Urinary bladder (tissue), 3 donors: ENCODE measurements at regions not wholly inside any gene's neighbourhood (a gene's known extent, or its start where the extent isn't known, plus 50 kb on each side); places are given as distances from the start of the nearest gene placed in this dataset.
"Not testable (repeated sequence)": the region's sequence is repeated elsewhere in the genome, so short reads cannot be mapped to it uniquely, and the experiment has no call there.

ENCODE experiments used
- DNase-seq: peaks from one replicate; pipeline ENCODE4 v3.0.0-alpha.2; 2015; ENCODE audit errors: extremely low spot score
- H3K27ac ChIP-seq: one replicate; pipeline ENCODE4 v1.5.1; 2013; ENCODE audit warnings: low read depth, mild to moderate bottlenecking, moderate library complexity
- H3K36me3 ChIP-seq: one replicate; pipeline ENCODE4 v1.6.1; 2013; ENCODE audit warnings: mild to moderate bottlenecking, moderate library complexity; ENCODE audit not compliant: insufficient read depth
- H3K4me1 ChIP-seq: one replicate; pipeline ENCODE4 v1.6.1; 2013; ENCODE audit warnings: mild to moderate bottlenecking, moderate library complexity; ENCODE audit not compliant: insufficient read depth
- H3K4me3 ChIP-seq: one replicate; pipeline ENCODE4 v1.5.1; 2013; ENCODE audit warnings: low read depth, low read length
- WGBS: extraction: QIAGEN DNeasy Blood & Tissue Kit; methylation state at CpG from one replicate; pipeline ENCODE4 v1.1.7; 2013; 5-methylcytosine and 5-hydroxymethylcytosine counted together
- donor health status: healthy with polysubstance abuse.
- donor health status: healthy.

DNA sequence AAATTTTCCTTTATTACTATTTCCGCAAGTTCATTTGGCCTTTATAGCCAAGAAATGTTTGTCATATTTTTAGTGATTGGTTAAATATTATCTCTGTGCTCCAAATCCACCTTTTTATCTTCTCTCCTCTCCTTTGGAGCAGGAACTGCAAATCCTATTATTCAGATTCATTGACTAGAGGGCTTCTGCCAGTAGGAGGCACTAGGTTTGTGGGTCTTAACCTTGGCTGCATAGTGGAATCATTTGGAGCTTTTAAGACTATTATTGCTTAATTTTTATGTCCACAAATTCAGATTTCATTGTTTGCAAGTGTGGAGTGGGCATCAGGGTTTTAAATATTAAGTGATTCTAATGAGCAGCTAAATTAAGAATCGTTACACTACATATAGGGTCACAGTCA is 75.3 kb upstream of the SYT10 start:
- no peak for DNase-seq
- WGBS = 94% methylated on average over 2 of the region's 2 CpGs

DNA sequence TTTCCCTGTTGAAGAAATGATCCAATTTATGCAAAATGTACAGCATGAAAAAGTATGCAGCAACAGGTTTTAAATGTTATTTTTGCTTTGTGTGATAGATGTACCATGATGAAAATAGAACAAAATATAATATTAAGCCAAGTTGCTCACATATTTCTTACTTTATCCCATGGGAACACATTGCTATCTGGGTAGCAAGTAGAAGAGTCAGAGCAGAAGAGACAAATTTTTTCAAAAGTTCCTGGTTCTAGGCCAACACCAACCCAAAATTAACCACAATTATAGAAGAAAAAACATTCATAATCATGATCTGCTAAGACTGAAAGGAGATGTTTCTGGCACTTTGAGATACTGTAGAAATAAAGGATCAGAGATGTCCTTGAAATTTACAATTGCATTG is 79.9 kb upstream of the SYT10 start:
- Histone ChIP-seq H3K4me3 (no peak overlapping the region), H3K27ac (no peak overlapping the region), H3K4me1 (no peaks in the 10 kb centered on the region), H3K36me3 (no peaks in the 10 kb centered on the region)
- DNase-seq = no peak

More for the DNA sequence above, 75.3 kb upstream of the SYT10 start:
- Histone ChIP-seq H3K4me3 (no peak overlapping the region), H3K27ac (no peak overlapping the region), H3K36me3 (no peaks in the 10 kb centered on the region), H3K4me1 (no peaks in the 10 kb centered on the region)

DNA sequence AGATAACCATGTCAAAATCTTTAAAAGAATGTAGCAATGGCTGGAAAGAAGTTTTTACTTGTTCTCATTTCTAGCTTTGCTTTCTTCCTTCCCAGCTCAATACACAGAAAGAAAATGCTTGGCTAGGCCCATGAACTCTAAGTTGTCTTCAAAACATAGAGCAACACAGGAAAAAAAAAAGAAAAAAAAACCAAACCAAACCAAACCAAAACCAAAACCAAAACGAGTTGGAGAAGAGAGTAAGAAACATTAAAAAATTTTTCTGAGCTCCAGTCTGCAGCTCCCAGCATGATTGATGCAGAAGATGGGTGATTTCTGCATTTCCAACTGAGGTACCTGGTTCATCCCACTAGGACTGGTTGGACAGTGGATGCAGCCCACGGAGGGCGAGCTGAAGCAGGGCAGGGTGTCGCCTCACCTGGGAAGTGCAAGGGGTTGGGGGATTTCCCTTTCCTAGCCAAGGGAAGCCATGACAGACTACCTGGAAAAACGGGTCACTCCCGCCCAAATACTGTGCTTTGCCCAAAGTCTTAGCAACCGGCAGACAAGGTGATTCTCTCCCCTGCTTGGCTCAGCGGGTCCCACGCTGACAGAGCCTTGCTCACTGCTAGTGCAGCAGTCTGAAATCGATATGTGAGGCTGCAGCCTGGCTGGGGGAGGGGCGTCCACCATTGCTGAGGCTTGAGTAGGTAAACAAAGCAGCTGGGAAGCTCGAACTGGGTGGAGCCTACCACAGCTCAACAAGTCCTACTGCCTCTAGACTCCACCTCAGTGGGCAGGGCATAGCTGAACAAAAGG is 81.1 kb upstream of the SYT10 start:
- not testable (repeated sequence) for H3K36me3 ChIP-seq, H3K4me1 ChIP-seq, DNase-seq, H3K27ac ChIP-seq, H3K4me3 ChIP-seq
- 76% methylated on average over 12 of the region's 12 CpGs for WGBS

DNA sequence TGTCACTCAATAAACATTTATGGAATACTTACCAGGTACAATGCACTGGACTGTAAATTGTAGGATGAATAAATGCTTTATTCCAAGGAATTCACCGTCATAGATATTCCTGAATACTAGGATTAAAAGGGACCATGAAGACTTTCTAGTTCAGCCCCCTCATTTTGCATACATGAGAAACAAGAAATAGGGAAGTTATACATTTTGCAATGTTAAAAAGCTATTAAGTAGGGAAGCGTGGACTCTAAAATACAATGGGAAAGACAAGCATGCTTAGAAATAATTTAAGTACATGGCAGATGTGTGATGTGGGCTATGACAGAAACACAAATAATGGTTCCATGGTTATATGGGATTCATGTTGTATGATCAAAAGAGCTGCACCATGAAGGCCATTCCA is 89.4 kb upstream of the SYT10 start:
- DNase-seq = no peak
- Histone ChIP-seq H3K27ac (no peak overlapping the region), H3K36me3 (no peaks in the 10 kb centered on the region), H3K4me1 (no peaks in the 10 kb centered on the region), H3K4me3 (no peak overlapping the region)
- WGBS = 87% methylated on average over 2 of the region's 2 CpGs

DNA sequence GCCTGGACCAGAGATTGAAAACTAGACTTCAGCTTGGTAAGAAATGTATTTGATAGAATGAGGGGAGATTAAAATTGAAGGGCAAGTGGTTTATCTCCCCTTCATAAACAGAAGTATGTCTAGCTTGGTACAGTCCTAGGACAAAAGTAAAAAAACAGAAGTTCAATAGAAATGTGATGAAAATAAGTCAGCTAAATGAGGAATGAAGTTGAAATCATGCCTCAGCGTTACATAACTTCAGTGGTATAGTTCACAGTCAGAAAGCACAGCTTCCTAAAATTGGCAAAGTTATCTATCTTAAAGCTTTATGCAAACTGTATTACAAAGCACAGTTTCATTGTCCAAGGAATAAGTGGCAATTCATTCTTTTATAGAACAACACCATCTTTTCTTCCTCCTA is 90.2 kb upstream of the SYT10 start:
- H3K36me3 ChIP-seq = no peaks in the 10 kb centered on the region
- no peak overlapping the region for H3K4me3 ChIP-seq
- DNase-seq = no peak
- H3K27ac ChIP-seq = no peak overlapping the region
- 72% methylated on average over 1 of the region's 1 CpG for WGBS
- no peaks in the 10 kb centered on the region for H3K4me1 ChIP-seq

DNA sequence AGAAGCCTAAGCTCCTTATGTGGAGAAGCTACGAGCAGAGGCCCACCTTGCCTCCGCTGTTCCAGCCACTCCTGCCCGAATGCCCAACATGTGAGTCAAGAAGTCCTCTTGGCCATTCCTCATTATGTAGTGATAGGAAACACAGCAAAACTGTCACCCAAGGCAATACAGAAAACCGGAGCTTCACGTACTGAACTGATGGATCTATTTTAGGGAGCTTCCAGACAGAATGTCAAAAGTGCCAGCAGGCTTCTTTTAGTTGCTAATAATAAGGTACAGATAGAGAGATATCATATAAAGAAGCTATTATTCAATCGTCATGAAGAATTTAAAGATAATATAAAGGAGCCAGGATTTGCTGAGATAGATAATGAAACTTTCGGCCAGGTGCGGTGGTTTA is 91.6 kb upstream of the SYT10 start:
- Histone ChIP-seq H3K4me1 (no peaks in the 10 kb centered on the region), H3K4me3 (no peak overlapping the region), H3K36me3 (no peaks in the 10 kb centered on the region), H3K27ac (no peak overlapping the region)
- 87% methylated on average over 8 of the region's 8 CpGs for WGBS
- DNase-seq = no peak

DNA sequence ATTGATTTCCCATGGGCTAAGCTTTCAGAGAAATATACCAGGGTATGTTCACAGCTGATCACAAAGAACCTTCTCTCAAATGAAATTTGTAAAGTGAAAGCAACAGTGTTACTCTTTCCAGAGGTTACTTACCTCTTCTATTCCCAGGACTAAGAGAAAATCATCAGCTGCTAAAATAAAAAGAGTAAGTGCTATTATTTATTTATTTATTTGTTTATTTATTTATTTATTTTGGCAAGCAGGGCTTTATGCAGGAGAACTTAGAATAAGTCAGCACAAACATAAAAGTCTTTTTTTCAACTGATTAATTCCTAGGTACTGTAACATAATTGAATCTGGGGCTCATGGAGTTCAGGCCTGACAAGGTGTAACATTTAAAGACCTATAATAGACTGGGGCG is 93.9 kb upstream of the SYT10 start:
- H3K4me3 ChIP-seq = no peak overlapping the region
- WGBS = 97% methylated on average over 1 of the region's 1 CpG
- no peak overlapping the region for H3K27ac ChIP-seq
- no peaks in the 10 kb centered on the region for H3K36me3 ChIP-seq
- DNase-seq = no peak
- no peaks in the 10 kb centered on the region for H3K4me1 ChIP-seq

DNA sequence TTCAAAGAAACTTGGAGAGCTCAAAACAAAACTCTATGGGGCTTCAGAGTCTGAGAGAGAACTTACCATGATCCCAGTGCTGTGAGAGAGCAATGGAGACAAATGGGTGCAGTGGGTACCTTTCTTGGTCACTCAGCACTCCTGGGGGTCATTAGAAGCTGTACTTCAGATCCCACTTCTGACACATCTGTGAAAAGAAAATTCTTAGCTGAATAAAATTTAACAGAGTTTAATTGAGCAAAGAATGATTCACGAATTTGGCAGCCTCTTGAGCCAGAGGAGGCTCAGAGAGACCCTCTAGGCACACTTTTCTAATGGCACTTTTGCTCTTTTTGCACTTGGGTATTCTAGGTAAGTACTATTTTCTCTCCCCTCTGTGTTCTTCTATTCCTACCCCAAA is 96.8 kb upstream of the SYT10 start:
- Histone ChIP-seq H3K4me3 (no peak overlapping the region), H3K4me1 (no peaks in the 10 kb centered on the region), H3K36me3 (no peaks in the 10 kb centered on the region), H3K27ac (no peak overlapping the region)
- 71% methylated on average over 1 of the region's 1 CpG for WGBS
- DNase-seq = no peak

DNA sequence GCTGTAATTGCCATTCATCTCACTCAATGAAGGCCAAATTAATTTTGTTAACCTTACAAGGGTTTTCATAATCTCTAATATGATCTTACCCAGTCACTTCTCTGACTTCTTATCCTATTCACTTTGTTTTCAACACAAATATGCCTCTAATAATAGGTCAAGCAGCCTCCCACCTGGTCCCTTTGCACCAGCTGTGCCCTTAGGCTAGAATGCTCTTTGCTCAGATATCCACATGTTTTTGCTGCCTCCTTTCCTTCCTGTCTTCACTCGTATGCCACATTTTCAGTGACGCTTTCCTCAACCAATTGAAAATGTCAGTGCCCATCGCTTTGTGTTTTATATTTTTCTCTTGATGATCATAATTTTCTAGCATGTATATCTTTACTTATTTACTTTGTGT is 106.4 kb upstream of the SYT10 start:
- Histone ChIP-seq H3K4me3 (no peak overlapping the region), H3K27ac (no peak overlapping the region), H3K4me1 (no peaks in the 10 kb centered on the region), H3K36me3 (no peaks in the 10 kb centered on the region)
- no peak for DNase-seq
- WGBS = 88% methylated on average over 3 of the region's 3 CpGs

DNA sequence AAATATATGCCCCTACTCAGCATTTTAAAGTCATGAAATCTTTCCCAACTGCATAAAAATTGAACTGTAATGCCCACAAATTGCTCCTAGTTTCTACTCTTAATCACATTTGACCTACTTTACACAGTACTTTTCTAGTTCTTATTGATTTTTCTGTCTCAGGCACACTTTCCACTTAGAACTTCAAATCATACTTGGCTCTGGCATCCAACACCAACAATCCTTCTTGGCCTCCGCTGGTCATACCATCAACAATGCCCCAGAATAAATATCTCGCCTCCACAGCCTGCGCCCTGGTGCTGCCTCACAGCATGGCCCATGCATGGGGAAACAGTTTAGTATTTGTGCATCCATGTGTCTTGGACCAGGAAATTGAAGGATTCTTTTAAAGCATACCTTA is 107.5 kb upstream of the SYT10 start:
- WGBS = 91% methylated on average over 3 of the region's 3 CpGs

DNA sequence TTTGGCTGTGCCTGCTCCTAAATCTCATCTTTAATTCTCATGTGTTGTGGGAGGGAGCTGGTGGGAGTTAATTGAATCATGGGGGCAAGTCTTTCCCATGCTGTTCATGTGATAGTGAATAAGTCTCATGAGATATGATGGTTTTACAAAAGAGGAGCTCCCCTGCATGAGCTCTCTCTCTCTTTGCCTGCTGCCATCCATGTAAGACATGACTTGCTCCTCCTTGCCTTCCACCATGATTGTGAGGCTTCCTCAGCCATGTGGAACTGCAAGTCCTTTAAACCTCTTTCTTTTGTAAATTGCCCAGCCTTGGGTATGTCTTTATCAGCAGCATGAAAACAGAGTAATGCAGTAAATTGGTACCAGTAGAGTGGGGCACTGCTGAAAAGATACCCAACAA is 110.6 kb upstream of the SYT10 start:
- not testable (repeated sequence) for H3K36me3 ChIP-seq, DNase-seq, H3K4me1 ChIP-seq, H3K4me3 ChIP-seq, H3K27ac ChIP-seq

More for the DNA sequence above, 107.5 kb upstream of the SYT10 start:
- no peaks in the 10 kb centered on the region for H3K36me3 ChIP-seq
- no peak for DNase-seq
- H3K27ac ChIP-seq = no peak overlapping the region
- no peak overlapping the region for H3K4me3 ChIP-seq
- H3K4me1 ChIP-seq = no peaks in the 10 kb centered on the region

DNA sequence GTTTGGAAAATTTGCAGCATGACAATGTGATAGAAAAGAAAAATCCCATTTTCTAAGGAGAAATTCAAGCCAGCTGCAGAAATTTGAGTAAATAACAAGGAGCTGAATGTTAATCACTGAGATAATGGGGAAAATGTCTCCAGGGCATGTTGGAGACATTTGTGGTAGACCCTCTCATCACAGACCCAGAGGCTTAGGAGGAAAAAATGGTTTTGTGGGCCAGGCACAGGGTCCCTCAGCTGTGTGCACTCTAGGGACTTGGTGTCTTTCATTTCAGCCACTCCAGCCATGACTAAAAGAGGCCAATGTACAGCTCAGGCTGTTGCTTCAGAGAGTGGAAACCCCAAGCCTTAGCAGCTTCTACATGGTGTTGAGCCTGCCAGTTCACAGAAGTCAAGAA is 111.4 kb upstream of the SYT10 start:
- Histone ChIP-seq H3K4me3 (no peak overlapping the region), H3K36me3 (no peaks in the 10 kb centered on the region), H3K27ac (no peak overlapping the region), H3K4me1 (no peaks in the 10 kb centered on the region)
- DNase-seq = no peak

DNA sequence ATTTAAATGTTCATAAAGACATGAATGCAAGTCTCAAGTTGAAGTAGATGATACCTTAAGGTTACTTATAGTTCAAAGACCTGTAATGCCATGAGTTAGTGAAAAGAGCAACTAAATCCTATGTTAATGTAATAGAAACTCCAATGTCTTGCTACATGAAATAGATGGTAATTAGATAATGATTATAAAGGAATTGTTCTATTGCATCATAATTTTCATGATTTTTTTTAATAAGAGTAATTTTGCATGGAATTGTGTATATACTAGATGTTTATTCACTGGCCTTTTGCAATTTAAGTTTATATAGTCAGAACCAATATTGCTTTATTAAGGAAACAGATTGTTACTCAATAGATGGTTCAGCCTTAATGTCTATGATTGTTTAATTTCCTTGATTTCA is 115.5 kb upstream of the SYT10 start:
- Histone ChIP-seq H3K4me1 (no peaks in the 10 kb centered on the region), H3K4me3 (no peak overlapping the region), H3K27ac (no peak overlapping the region), H3K36me3 (no peaks in the 10 kb centered on the region)
- no peak for DNase-seq

DNA sequence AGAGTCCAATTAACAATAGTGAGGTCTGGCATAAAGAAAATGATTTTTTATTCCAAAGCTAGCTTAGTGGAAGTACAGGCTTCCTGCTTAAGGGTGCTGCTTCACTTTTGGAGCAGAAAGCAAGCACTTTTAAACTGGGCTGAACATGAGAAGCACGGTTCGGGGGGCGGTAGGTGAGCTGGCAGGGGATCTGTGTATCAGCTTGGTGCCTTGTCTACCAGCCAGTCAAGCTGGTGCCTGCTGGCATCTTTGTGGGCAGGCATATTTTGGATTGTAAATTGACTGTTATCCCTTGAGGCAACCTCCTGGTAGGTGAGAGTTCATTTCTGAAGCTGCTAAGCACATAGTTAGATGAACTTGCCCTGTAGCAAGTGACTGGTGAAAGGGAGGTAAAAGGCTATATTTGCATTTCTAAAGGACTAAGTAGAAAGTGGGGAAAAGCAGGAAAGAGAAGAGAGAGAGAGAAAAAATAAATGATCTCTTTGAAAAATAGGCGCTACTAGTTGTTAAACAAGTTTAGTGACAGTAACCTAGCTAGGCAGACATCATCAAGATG is 121.1 kb upstream of the SYT10 start:
- DNase-seq = no peak
- no peaks in the 10 kb centered on the region for H3K4me1 ChIP-seq
- WGBS = 82% methylated on average over 4 of the region's 4 CpGs
- H3K27ac ChIP-seq = no peak overlapping the region
- H3K36me3 ChIP-seq = no peaks in the 10 kb centered on the region
- H3K4me3 ChIP-seq = no peak overlapping the region

DNA sequence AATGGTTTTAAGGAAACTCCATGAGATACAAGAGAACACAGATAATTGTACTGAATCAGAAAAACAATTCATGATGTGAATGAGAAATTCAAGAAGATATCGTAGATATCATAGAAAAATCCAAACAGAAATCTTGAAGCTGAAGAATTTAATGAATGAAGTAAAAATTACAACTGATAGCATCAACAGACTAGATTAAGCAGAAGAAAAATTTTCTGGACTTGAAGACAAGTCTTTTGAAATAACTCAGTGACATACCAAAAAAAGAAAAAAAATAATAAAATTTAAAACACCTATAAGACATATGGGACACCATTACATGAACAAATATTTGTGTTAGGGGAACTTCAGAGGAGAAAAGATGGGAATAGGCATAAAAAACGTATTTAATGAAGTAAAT is 122.8 kb upstream of the SYT10 start:
- H3K4me3 ChIP-seq = no peak overlapping the region
- no peaks in the 10 kb centered on the region for H3K4me1 ChIP-seq
- H3K27ac ChIP-seq = no peak overlapping the region
- WGBS = 82% methylated on average over 2 of the region's 2 CpGs
- no peaks in the 10 kb centered on the region for H3K36me3 ChIP-seq
- no peak for DNase-seq
